Transverse colon (tissue), 4 donors: ENCODE measurements at regions not wholly inside any gene's neighbourhood (a gene's known extent, or its start where the extent isn't known, plus 50 kb on each side); places are given as distances from the start of the nearest gene placed in this dataset.

Experiments used
- CTCF ChIP-seq, 5 experiments: fragments of 200-600 bp in 3 of 5; fragments of 450-650 bp in 2 of 5; sonication (generic) in 3 of 5; IDR thresholded peaks; 1 replicate in 2 of 5; 2 replicates in 3 of 5; pipeline ENCODE4 v1.5.1; 2016 to 2017; ENCODE audit warnings: antibody characterized with exemption in 5 of 5, inconsistent platforms in 3 of 5, mild to moderate bottlenecking in 2 of 5, moderate library complexity in 1 of 5
- POLR2A ChIP-seq: fragments of 450-650 bp; IDR thresholded peaks from one replicate; pipeline ENCODE4 v1.6.1; 2016; ENCODE audit warnings: antibody characterized with exemption, mild to moderate bottlenecking, moderate library complexity
- POLR2AphosphoS5 ChIP-seq, 3 donors: sonication (generic); formaldehyde crosslinking; IDR thresholded peaks; one replicate each; pipeline ENCODE4 v1.6.1; 2016; ENCODE audit warnings: antibody characterized with exemption in 3 of 3

GRCh38 chr10:78886129-78886528 lies 182.6 kb upstream of the ZMIZ1 start:
- TF ChIP-seq CTCF (IDR thresholded peaks at IDR 0.05): no peak
- no peak for TF ChIP-seq POLR2AphosphoS5 (IDR thresholded peaks at IDR 0.05)
- no peak for TF ChIP-seq POLR2A
